ENCODE measurements at regions not wholly inside any gene's neighbourhood (a gene's known extent, or its start where the extent isn't known, plus 50 kb on each side); places are given as distances from the start of the nearest gene placed in this dataset.
"Not testable (repeated sequence)": the region's sequence is repeated elsewhere in the genome, so short reads cannot be mapped to it uniquely, and the experiment has no call there.

DNA sequence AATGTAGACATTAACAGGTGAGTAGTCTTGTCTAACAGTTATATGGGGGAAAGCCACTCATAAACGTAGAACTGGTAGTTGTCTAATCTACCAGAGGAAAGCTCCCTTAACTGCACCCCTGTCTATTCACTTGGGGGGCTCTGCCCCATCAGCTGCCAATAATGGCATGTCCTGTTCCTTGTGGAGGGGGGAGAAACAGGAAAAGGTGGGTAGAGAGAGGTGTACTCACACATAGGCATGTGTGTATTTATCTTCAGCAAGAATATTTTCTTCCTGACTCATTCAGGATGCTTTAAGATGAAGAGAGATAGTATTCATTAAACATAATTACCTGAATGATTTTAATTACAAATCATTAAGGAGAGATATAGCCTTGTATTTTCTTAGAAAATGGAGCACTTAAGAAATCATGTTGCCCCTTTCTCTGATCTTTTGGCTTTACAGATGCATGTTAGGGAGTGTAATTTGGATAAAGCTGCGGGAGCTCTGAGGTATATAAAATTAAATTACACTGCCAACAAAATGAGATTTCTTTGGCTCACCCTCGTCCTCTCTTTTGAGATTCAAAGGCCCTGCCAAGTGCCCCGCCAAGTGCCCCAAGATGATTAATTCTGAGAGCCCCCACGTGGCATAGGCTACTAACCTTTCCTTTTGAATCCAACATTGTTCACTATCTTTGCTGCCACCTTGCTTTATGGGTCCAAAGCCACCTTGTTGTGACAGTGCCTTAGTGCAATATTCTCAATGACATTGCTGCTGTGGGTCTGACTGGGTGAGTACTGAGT is 286.3 kb upstream of the LYPLAL1 start:
- DNase-seq: no peak

DNA sequence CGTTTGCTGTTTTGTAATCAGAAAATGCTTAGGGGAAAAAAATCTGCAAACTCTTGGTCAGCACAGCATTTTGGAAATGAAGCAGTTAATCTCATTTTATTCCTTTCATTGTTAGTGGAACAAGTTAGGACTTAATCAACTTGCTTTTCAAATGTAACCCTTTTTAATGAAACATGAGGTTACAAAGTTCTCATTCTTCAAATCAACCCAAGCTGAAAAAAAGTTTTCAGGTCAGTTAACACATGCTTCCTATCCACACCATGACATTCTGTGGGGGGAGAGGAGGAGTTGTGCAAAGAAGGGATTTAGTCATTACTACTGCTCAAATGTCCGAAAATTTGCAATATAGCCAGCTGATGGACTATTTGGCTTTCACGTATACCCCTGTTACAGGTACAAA is 283.2 kb upstream of the LYPLAL1 start:
- DNase-seq: no peak

DNA sequence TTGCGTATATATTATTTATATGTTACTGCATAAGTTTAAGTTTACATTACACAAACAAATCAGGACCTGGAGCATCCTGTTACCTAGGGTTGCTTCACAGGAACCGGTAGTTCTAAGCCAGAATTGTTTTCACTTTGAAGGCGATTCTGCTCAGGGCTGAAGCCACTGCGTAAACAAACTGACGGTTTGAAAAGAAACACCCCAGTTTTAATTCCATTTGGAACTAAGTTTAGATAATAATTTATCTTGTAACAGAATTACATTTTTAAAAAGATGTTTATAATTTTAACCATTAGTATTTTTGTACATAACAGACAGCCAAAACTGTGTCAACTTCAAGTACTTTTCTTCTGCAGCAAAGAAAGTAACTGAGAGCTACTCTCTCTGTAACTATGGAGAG is 282.1 kb upstream of the LYPLAL1 start:
- no peak for DNase-seq

DNA sequence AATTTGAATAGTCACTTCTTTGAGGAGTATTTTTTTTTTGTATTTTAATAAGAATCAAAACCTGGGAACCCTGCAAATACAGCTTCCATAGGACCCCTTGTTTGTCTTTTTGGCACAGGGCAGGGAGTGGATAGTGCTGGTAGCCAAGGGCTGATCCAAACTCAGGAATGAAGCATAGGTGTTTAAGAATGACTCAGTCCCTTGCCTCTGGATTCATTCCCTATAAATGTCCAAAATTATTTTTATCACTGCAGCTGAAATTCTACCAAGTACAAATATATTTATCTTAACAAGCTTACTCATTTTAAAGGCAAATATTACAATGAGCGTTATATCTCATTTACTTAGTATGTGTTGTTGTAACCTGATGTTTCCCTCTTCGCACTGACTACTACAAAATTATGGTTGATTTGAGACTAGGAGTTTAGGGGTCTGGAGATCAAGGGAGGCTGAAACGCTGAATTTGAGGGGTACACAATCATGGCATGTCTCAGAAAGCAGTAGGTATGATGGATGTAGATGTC is 278.6 kb upstream of the LYPLAL1 start:
- no peak for DNase-seq

DNA sequence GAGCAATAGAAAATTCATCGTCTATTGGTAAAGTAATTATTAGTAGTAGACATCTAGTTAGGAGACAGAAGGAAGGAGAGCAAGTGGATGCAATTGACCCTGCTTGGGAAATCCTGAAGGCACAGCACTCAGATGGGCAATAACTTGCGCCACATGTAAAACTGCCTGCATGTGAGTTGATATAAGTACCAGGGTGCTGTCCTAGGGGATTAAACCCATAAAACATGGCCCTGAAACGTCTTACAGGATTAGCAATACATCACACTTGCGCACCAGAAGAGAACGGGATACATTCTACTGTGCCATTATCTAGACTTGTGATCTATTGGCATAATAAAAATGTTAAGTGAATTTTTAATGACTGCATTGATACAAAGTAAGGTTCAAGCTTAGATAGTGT is 277.5 kb upstream of the LYPLAL1 start:
- DNase-seq: no peak

DNA sequence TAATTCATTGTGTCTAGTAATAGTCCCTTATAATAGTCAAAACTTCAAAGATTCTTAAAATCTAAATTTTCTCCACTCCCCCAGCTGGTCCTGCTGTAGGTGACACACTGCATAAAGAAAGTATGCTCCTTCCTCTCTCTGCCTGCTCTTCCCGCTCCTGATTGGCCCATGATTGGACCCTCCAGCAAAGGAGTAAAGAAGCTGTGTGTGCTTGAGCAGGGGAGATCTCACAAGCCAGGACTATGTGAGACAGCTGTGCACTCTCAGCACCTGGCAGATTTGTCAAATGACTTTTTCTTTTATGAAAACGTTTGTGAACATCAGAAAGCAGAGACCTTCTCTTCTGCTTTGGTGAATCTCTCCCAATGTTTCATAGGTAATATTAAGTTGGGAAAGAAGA is 274.8 kb upstream of the LYPLAL1 start:
- DNase-seq: no peak

DNA sequence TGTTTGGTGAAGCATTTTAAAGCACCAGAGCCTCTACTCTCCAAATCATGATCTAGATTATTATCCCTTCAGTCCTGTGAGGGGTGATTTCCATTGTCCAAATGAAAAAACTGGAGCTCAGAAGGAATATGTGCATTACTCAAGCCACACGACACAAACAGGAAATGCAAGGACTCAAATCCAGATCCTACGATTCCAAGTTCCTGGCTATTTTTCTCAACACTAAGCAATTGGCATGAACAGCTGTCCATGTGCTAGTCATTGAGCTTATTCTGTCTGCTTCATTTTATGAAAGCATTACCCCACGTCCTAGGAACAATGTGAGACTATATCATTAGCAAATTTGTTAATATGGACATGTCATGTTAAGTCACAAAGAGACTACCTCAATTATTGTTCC is 273.1 kb upstream of the LYPLAL1 start:
- no peak for DNase-seq

DNA sequence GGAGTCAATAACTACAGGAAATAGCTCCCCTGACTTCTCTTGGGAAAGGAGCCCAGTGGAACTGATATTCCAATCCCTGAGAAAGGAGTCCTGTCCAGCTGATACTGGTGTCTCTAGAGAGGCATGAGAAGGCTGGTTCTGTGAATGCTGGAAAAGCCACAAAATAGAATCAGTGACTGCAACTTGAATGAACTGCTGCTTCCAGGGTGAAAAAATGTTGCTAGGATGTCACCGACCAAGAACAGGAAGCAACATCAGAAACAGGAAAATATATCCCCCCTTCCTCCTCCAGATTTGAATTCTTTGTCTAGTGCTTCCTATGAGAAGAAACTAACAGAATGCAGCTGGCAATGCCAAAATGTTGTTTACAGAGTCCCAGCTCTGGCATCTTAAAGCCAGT is 269.3 kb upstream of the LYPLAL1 start:
- no peak for DNase-seq

DNA sequence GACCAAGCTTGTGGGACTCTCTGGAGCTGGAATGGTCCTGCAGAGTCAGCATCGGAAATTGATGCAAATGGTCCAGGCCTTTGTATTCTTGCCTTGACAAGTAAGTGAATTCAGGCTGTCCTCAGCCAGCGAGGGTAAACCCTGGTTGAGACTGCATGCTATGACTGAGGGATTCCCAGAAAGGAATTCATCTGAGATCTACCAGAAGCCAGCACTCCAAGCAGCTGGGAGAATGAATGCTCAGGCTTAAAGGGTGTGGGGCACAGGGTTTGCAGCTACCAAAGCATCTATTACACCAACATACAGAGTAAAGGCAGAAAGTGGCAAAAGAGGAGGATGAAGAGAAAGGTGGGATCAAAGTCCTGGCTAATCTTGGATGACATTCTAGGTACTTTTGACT is 257.0 kb upstream of the LYPLAL1 start:
- DNase-seq: no peak

DNA sequence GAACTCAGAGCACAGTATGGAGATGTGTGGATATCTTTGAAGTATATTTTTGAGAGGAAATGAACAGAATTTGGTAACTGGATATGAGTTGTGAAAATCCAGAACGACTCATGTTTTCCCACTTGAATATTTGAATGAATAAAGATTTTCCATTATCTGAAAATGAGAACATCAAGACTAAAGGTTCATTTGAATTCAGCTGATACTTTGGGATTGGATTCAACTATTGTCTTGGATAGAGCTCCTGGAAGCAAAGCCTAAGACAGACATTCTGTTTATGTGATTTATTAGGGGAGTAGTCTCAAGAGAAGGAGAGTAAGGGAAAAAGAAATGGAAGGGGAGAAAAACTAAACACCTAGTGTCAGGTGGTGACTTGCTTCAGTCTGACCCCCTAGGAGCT is 256.0 kb upstream of the LYPLAL1 start:
- DNase-seq: no peak

DNA sequence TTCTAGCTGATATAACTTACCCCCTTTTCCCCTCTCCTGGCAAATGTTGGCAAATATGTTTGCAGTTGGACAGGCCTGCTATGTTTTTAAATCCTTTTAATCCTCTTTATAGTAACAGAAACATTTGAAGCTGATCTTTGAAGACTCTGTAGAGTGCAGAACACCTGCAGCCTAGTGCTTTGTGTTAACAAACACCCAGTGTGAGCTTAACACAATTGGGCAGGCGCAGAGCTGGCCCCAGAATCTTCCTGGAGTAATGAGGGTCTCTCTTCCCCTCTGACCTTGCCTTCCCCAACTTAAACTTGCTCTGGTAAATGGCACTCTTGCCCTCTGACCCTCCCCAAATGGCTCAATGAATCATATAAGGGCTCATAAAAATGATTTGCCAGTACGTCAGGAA is 247.9 kb upstream of the LYPLAL1 start:
- no peak for DNase-seq

DNA sequence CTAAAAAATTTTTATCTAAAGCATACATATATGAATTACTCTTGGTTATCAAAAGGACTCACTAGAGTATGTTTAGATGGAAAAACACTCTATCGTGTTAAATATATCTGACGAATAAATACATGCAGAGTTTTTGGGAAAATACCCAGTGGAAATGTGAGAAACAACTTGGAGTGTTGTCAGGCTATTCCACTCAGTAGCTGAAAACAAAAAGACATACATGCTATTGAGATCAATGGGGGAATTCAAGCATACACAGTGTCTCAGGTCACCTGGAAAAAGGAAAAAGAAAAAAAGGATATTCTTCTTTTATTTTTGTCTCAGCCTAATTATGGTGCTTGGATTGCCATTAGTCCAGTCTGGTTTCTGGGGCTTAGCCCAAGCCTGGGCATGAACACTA is 247.0 kb upstream of the LYPLAL1 start:
- no peak for DNase-seq

DNA sequence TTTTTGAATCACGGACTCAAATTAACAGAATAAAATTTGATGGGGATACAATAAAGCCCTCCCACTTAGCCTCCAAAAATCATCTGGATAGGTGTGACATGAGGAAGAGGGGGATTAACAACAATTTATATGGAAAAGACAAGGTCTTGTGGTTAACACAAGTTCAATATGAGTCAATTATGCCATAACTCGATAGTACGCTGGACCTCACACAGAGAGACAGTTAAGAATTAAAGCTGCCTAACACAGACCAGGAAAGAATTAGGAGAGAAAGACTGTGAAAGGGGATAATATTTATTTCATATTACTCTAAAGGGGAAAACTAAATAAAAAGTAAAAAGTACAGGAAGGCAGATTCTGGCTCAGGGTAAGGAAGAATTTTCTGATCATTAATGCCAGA is 243.7 kb upstream of the LYPLAL1 start:
- no peak for DNase-seq

DNA sequence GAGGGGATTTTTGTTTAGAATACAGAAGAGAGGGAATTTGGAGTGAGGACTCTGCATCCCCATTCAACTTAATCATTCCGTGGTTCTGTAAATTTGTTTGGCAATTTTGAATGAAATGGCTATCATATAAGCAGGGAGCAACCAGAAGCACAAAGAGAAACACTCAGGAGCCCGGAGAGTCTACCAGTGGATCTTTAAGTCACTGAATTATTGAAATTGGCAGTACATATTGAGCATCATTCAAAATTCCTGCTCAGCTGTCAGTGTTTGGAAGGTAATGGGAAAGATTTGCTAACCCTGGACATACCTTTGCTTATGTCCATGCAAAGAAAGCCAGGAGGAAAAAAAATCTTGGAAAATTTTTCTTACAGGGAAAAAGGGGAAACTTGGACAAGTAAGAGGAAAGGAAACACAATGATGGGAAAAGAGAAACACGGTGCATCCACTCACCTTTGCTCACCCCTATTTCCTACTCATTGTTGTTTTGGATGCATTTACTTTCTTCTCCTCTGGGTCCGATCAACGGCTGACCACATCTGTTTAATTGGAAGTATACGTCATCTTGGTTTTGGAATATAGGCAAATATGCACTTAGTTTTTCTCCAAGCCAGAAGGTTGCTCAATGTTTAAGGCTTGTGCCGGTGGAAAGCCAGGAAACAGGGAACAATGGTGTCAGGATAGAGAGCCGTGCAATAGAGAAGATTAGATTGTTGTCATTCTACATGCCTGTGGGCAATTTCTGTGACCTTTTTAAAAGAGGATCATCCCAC is 243.0 kb upstream of the LYPLAL1 start:
- DNase-seq: no peak

DNA sequence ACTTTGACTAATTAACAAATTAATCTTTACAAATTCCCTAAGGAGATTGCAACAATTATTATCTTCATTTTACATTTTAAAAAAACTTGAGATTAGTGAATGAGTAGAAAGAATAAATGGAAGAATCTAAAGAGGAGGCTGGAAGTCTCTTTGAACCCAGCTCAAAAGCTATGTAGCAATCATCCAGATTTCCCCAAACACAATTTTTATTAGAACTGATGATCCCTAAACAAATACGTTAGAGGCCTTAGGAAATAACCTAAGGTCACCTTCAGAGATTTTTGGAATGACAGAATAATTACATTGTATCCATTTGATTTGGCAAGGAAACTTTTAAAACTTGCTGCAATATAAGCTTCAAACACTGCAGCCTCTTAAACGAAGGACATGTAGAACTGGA is 242.4 kb upstream of the LYPLAL1 start:
- no peak for DNase-seq

DNA sequence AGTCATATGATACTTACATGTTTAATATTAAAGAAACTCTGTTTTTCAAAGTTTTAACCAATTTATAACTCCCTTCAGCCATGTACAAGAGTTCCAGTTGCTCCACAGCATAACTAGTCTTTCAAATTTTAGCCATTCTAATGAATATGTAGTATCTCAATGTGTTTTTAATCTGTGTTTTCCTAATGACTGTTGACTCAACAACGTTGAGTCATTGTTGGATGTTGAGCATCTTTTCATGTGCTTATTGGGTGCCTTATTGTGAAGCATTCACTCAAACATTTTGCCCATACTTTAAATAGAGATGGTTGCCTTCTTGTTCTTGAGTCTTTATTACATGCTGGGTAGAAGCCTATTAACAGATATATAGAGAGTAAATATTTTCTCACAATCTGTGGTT is 240.2 kb upstream of the LYPLAL1 start:
- DNase-seq: no peak

DNA sequence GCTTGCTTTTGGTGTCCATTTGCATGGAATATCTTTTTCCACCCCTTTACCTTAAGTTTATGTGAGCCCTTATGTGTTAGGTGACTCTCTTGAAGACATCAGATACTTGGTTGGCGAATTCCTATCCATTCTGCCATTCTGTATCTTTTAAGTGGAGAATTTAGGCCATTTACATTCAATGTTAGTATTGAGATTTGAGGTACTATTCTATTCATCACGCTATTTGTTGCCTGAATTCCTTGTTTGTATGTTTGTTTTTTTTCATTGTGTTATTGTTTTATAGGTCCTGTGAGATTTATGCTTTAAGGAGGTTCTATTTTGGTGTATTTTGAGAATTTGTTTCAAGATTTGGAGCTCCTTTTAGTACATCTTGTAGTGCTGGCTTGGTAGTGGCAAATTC is 238.3 kb upstream of the LYPLAL1 start:
- DNase-seq: not testable (repeated sequence)

DNA sequence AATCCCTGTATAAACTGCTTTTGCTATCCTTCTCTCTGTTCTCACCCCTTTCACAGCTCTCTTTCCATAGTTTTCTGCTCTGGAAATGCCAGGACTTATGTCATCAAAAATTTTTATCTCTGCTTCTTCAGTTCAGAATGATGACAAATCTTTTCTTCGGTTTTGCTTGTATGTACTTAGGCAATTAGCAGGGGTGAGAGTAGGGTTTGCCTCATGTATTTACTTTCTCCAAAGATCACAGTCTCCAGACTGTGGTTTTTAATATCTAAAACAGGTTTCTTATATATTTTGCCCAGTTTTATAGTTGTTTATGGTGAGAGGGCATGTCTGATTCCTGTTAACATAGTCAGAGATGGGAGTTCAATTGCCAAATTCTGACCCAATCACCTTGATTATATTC is 235.4 kb upstream of the LYPLAL1 start:
- no peak for DNase-seq

DNA sequence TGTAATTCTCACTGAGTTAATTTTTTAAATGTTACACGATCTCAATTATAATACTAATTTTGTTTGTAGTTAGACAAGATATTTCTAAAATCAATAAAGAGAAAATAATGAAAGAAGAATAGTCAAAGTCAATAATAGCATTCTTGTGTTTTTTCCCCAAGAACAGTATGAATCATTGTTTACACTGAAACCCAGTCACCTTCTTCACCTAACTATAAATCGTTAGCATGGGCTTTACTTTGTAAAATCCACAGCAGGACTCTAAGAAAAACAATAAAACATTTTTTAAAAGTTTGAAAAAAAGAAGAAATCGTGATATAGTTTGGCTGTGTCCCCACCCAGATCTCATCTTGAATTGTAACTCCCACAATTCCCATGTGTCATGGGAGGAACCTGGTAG is 234.6 kb upstream of the LYPLAL1 start:
- no peak for DNase-seq

DNA sequence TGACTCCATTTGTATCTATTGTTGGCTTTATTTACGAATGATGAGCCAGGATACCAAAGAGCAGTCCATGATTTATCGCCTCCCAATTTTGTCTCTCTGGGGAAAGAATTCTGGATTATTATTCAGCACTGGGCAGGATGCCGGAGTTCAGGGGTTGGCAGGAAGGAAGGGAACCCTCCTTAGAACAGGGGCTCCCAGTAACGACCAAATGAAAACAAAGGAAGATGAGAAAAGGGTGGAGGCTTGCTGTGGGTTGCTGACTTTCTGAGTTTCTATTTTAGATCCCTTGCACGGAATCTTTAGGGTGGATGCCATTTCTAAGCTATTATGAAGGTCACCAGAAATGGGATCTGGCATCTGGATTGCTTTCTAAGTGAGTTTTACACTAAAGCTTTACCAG is 231.2 kb upstream of the LYPLAL1 start:
- DNase-seq: no peak

DNA sequence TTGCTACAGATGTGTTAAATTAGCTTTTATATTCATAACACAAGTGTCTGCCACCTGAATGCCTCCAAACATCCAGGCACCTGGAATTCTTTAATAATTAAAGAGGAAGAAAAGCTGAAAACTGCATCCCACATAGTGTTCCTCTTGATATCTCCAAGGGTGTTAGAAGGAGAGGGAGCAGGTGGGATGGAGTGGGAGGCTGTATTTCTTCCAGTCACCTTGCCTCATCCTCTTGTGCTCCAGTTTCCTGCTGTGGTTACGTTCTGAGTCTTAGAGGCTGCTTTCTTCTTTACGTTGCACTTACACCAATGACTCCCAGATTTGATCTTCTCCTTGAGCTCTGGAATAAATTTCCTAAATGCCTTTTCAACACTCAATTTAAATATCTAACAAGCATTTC is 230.3 kb upstream of the LYPLAL1 start:
- no peak for DNase-seq

DNA sequence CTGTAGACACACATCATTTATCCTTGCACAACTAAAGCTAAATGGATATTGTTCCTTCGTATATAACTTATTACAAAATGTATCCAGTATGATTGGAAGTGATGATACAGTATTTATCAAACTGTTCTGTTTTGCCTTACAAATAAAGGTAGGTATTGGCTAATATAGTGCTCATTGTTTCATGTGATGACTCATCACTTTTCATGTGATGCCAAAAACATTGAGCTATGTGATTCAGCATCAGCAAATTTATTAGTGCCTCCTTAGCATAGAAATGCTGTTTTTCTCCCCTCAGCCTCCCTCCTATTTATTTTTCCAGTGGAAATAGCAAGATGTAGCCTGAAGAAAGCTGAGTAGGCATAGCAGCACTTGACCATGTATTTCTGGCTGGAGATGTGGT is 228.6 kb upstream of the LYPLAL1 start:
- no peak for DNase-seq

DNA sequence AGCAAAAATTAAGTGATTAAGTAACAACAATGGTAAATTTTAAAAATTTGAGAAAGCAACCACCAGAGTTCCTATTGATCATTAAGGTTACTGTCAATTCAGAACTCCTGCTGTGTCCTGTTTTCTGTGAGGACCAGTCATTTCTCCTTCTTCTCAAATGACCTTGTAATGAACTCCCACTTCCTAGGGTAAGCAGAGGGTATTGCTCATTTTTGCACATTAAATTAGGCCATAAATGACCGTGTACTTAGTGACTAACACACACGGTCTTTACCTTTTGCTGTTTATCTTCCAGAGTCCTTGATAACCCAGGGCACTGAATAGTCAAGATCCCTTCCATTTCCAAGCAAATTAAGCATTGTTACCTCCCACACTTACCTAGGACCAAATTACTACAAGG is 227.5 kb upstream of the LYPLAL1 start:
- DNase-seq: no peak

DNA sequence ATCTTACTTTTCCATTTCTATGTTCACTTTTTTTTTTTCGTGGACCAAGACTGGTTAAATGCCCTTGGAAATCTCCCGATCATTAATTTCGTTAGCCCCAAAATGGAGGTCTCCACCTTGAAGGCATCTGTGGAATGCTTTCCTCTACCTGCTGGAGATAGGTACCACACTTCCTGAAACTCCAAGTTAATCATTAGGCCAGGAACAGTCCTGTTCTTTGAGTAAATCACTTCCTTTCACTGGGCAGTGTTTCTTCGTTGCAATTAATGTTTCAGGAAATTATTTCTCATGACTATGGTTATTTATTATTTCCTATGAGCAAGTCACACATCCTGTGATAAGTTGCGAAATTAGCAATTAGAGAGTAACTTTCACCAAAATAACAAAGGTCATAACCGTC is 225.2 kb upstream of the LYPLAL1 start:
- no peak for DNase-seq

DNA sequence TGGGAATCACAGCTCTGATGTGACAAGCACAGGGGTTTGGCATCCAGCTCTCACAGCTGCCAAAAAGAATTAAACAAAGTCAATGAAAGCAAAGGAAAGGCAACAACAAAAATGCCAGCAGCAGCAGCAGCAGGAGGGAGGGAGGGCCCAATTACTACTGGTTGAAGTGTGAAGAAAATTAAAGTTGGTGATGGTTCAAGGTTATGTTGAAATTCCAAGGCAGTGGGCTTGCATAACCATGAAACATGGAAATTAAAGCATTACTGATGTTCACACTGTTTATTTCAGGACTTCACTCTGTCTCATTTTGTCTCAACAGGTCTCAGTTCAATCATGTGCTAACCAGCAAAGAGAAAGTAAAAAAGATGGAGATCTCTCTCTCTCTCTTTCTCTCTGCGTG is 220.3 kb upstream of the LYPLAL1 start:
- DNase-seq: no peak

Data from bone marrow (tissue), 2 donors.